ENCODE measurements at regions not wholly inside any gene's neighbourhood (a gene's known extent, or its start where the extent isn't known, plus 50 kb on each side); places are given as distances from the start of the nearest gene placed in this dataset.

GRCh38 chr3:177473903-177474302 is 276.6 kb upstream of the TBL1XR1 start:
- Histone ChIP-seq H3K36me3 (no peaks in the 10 kb centered on the region), H3K9me3 (replicated peaks) (no peaks in the 10 kb centered on the region), H3K27me3 (no peaks in the 10 kb centered on the region), H3K4me3 (no peak overlapping the region), H3K27ac (peak overlapping the region; percentile 55), H3K4me1 (peaks cover 47% of the 10 kb centered on the region)
- DNase-seq: no peak

- no peak overlapping the region for H3K27ac ChIP-seq
- H3K4me1 ChIP-seq: peaks cover 44% of the 10 kb centered on the region
- H3K36me3 ChIP-seq: no peaks in the 10 kb centered on the region
- H3K27me3 ChIP-seq: no peaks in the 10 kb centered on the region
- no peak overlapping the region for H3K4me3 ChIP-seq
- H3K9me3 ChIP-seq (replicated peaks): no peaks in the 10 kb centered on the region
- no peak for DNase-seq
Measured at GRCh38 chr3:177474652-177475355, 277.5 kb upstream of the TBL1XR1 start.

- no peak for DNase-seq
Measured at GRCh38 chr3:177475356-177475665, 278.0 kb upstream of the TBL1XR1 start.

GRCh38 chr3:177476495-177476894 is 279.2 kb upstream of the TBL1XR1 start:
- no peaks in the 10 kb centered on the region for H3K9me3 ChIP-seq (replicated peaks)
- no peak overlapping the region for H3K4me3 ChIP-seq
- no peaks in the 10 kb centered on the region for H3K36me3 ChIP-seq
- H3K27me3 ChIP-seq: no peaks in the 10 kb centered on the region
- DNase-seq: no peak
- H3K4me1 ChIP-seq: peaks cover 32% of the 10 kb centered on the region
- H3K27ac ChIP-seq: no peak overlapping the region

More at GRCh38 chr3:177475356-177475665, 278.0 kb upstream of the TBL1XR1 start:
- Histone ChIP-seq H3K4me3 (no peak overlapping the region), H3K27ac (no peak overlapping the region), H3K36me3 (no peaks in the 10 kb centered on the region), H3K4me1 (peaks cover 39% of the 10 kb centered on the region), H3K27me3 (no peaks in the 10 kb centered on the region), H3K9me3 (replicated peaks) (no peaks in the 10 kb centered on the region)

- Histone ChIP-seq H3K27me3 (no peaks in the 10 kb centered on the region), H3K27ac (no peak overlapping the region), H3K4me3 (no peak overlapping the region), H3K9me3 (replicated peaks) (no peaks in the 10 kb centered on the region), H3K4me1 (peaks cover 30% of the 10 kb centered on the region), H3K36me3 (no peaks in the 10 kb centered on the region)
- DNase-seq: no peak
Measured at GRCh38 chr3:177476921-177477435, 279.7 kb upstream of the TBL1XR1 start.

- Histone ChIP-seq H3K27me3 (no peaks in the 10 kb centered on the region), H3K4me1 (peaks cover 19% of the 10 kb centered on the region), H3K36me3 (no peaks in the 10 kb centered on the region), H3K9me3 (replicated peaks) (no peaks in the 10 kb centered on the region), H3K4me3 (no peak overlapping the region), H3K27ac (peak overlapping the region; percentile 48)
- DNase-seq: peak; percentile 75 to 87
Measured at GRCh38 chr3:177478170-177478867, 281.0 kb upstream of the TBL1XR1 start.

GRCh38 chr3:177479630-177480029 is 282.3 kb upstream of the TBL1XR1 start:
- no peak for DNase-seq
- H3K27ac ChIP-seq: no peak overlapping the region
- no peaks in the 10 kb centered on the region for H3K9me3 ChIP-seq (replicated peaks)
- peaks cover 14% of the 10 kb centered on the region for H3K4me1 ChIP-seq
- no peak overlapping the region for H3K4me3 ChIP-seq
- H3K27me3 ChIP-seq: no peaks in the 10 kb centered on the region
- no peaks in the 10 kb centered on the region for H3K36me3 ChIP-seq

GRCh38 chr3:177481329-177481728 is 284.0 kb upstream of the TBL1XR1 start:
- H3K27ac ChIP-seq: no peak overlapping the region
- no peaks in the 10 kb centered on the region for H3K36me3 ChIP-seq
- no peaks in the 10 kb centered on the region for H3K27me3 ChIP-seq
- H3K4me3 ChIP-seq: no peak overlapping the region
- H3K4me1 ChIP-seq: peaks cover 14% of the 10 kb centered on the region
- H3K9me3 ChIP-seq (replicated peaks): no peaks in the 10 kb centered on the region
- no peak for DNase-seq

GRCh38 chr3:177482048-177482691 is 284.9 kb upstream of the TBL1XR1 start:
- H3K4me1 ChIP-seq: peaks cover 12% of the 10 kb centered on the region
- H3K27ac ChIP-seq: no peak overlapping the region
- no peaks in the 10 kb centered on the region for H3K27me3 ChIP-seq
- no peak overlapping the region for H3K4me3 ChIP-seq
- H3K36me3 ChIP-seq: no peaks in the 10 kb centered on the region
- DNase-seq: no peak
- no peaks in the 10 kb centered on the region for H3K9me3 ChIP-seq (replicated peaks)

GRCh38 chr3:177483182-177483967 is 286.1 kb upstream of the TBL1XR1 start:
- no peak overlapping the region for H3K27ac ChIP-seq
- no peak for DNase-seq
- peaks cover under 1% of the 10 kb centered on the region for H3K4me1 ChIP-seq
- no peak overlapping the region for H3K4me3 ChIP-seq
- H3K36me3 ChIP-seq: no peaks in the 10 kb centered on the region
- no peaks in the 10 kb centered on the region for H3K9me3 ChIP-seq (replicated peaks)
- H3K27me3 ChIP-seq: no peaks in the 10 kb centered on the region

- Histone ChIP-seq H3K36me3 (no peaks in the 10 kb centered on the region), H3K27me3 (no peaks in the 10 kb centered on the region), H3K27ac (no peak overlapping the region), H3K9me3 (replicated peaks) (no peaks in the 10 kb centered on the region), H3K4me1 (no peaks in the 10 kb centered on the region), H3K4me3 (no peak overlapping the region)
- DNase-seq: no peak
Measured at GRCh38 chr3:177484206-177484605, 286.9 kb upstream of the TBL1XR1 start.

- Histone ChIP-seq H3K4me1 (no peaks in the 10 kb centered on the region), H3K27me3 (no peaks in the 10 kb centered on the region), H3K4me3 (no peak overlapping the region), H3K9me3 (replicated peaks) (no peaks in the 10 kb centered on the region), H3K27ac (no peak overlapping the region), H3K36me3 (no peaks in the 10 kb centered on the region)
- no peak for DNase-seq
Measured at GRCh38 chr3:177484926-177485325, 287.6 kb upstream of the TBL1XR1 start.

- Histone ChIP-seq H3K27ac (no peak overlapping the region), H3K4me1 (peaks cover 10% of the 10 kb centered on the region), H3K4me3 (no peak overlapping the region), H3K36me3 (no peaks in the 10 kb centered on the region), H3K9me3 (replicated peaks) (no peaks in the 10 kb centered on the region), H3K27me3 (no peaks in the 10 kb centered on the region)
- DNase-seq: no peak
Measured at GRCh38 chr3:177487635-177488186, 290.4 kb upstream of the TBL1XR1 start.

GRCh38 chr3:177488740-177489139 is 291.5 kb upstream of the TBL1XR1 start:
- no peak overlapping the region for H3K4me3 ChIP-seq
- H3K27ac ChIP-seq: no peak overlapping the region
- DNase-seq: no peak
- no peaks in the 10 kb centered on the region for H3K9me3 ChIP-seq (replicated peaks)
- H3K36me3 ChIP-seq: no peaks in the 10 kb centered on the region
- H3K4me1 ChIP-seq: peaks cover 10% of the 10 kb centered on the region
- H3K27me3 ChIP-seq: no peaks in the 10 kb centered on the region
